ENCODE measurements at regions not wholly inside any gene's neighbourhood (a gene's known extent, or its start where the extent isn't known, plus 50 kb on each side); places are given as distances from the start of the nearest gene placed in this dataset.

DNA sequence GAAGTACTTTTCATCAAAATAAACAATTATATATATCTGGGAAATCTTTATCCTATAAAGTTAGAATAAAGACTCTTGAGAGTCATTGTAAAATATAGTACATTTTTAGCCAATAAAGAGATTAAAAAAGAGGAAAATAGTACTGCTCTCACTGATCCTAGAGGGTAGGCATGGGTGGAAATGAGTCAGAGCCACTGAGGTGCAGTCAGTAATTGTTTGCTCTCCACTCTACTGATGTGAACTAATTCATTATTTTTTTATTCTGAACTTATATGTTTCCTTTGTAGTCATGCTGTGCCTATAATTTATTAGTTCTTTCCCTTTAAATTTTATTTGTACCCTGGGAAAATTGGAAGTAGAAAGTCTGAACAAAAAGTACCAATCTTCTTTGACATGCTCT, 1359.4 kb upstream of the GJE1 start:
- no peaks in the 10 kb centered on the region for H3K27me3 ChIP-seq (replicated peaks in 1 of 2; ENCODE audit: control insufficient read depth in 2 of 2, extremely low read depth in 1 of 2, insufficient read depth in 2 of 2, low read length in 1 of 2)
- no peaks in the 10 kb centered on the region for H3K36me3 ChIP-seq (ENCODE audit: control insufficient read depth in 2 of 2, extremely low read depth in 1 of 2, insufficient read depth in 1 of 2, low read length in 1 of 2)
- Mint-ChIP-seq H3K4me1 (no peaks in the 10 kb centered on the region), H3K4me3 (no peak overlapping the region), H3K9me3 (peaks cover 1 to 5% (median 4%) of the 10 kb centered on the region in 3 donors), H3K27me3 (no peaks in the 10 kb centered on the region), H3K36me3 (no peaks in the 10 kb centered on the region), H3K27ac (no peak overlapping the region)
- ATAC-seq (replicated peaks in 1 of 4), result no peak
- CTCF ChIA-PET, result no interaction called here
- H3K4me3 ChIP-seq (ENCODE audit: control insufficient read depth in 1 of 2, extremely low read depth in 1 of 2, low read length in 1 of 2), result no peak overlapping the region
- DNase-seq, result no peak
- POLR2A ChIA-PET, result no interaction called here
- no peak overlapping the region for H3K27ac ChIP-seq (ENCODE audit: low read length)
- H3K4me1 ChIP-seq (ENCODE audit: control insufficient read depth in 1 of 2, extremely low read depth in 1 of 2, insufficient read depth in 2 of 2, low read length in 2 of 2), result no peaks in the 10 kb centered on the region
- no peaks in the 10 kb centered on the region for H3K9me3 ChIP-seq

DNA sequence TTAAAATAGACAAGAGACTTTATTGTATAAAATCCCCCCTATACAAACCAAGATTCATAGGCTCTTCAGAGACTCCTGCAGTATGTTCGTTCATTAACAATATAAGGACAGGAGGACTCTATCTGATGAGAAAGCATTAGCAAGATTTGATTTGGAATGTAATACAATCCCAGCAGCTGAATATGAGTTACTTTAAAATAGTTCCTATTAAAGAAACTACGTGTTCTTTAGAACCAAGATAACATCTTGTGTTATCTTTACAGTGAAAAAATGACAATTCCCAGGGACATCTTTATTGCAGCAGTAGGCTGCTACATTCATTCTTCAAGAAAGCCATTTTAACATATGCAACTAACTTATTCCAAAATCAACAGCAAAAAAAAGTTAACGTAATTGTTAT, 1360.1 kb upstream of the GJE1 start:
- POLR2A ChIA-PET, result no interaction called here
- WGBS (ENCODE audit: insufficient coverage), result no CpG with 5 or more reads among the region's 3 CpGs
- CTCF ChIA-PET, result no interaction called here
- no peak overlapping the region for H3K27ac Mint-ChIP-seq
- H3K4me3 Mint-ChIP-seq, result no peak overlapping the region
- no peaks in the 10 kb centered on the region for H3K27me3 Mint-ChIP-seq
- H3K9me3 Mint-ChIP-seq, result peaks cover 5 to 9% (median 7%) of the 10 kb centered on the region in 3 donors
- H3K4me1 ChIP-seq (ENCODE audit: control insufficient read depth in 1 of 2, extremely low read depth in 1 of 2, insufficient read depth in 2 of 2, low read length in 2 of 2), result no peaks in the 10 kb centered on the region
- H3K36me3 ChIP-seq (ENCODE audit: control insufficient read depth in 2 of 2, extremely low read depth in 1 of 2, insufficient read depth in 1 of 2, low read length in 1 of 2), result no peaks in the 10 kb centered on the region
- no peaks in the 10 kb centered on the region for H3K9me3 ChIP-seq
- H3K36me3 Mint-ChIP-seq, result no peaks in the 10 kb centered on the region
- no peaks in the 10 kb centered on the region for H3K27me3 ChIP-seq (replicated peaks in 1 of 2; ENCODE audit: control insufficient read depth in 2 of 2, extremely low read depth in 1 of 2, insufficient read depth in 2 of 2, low read length in 1 of 2)
- no peak overlapping the region for H3K27ac ChIP-seq (ENCODE audit: low read length)
- DNase-seq (no peak), ATAC-seq (replicated peaks in 1 of 4) (no peak)
- no peak overlapping the region for H3K4me3 ChIP-seq (ENCODE audit: control insufficient read depth in 1 of 2, extremely low read depth in 1 of 2, low read length in 1 of 2)
- H3K4me1 Mint-ChIP-seq, result no peaks in the 10 kb centered on the region

DNA sequence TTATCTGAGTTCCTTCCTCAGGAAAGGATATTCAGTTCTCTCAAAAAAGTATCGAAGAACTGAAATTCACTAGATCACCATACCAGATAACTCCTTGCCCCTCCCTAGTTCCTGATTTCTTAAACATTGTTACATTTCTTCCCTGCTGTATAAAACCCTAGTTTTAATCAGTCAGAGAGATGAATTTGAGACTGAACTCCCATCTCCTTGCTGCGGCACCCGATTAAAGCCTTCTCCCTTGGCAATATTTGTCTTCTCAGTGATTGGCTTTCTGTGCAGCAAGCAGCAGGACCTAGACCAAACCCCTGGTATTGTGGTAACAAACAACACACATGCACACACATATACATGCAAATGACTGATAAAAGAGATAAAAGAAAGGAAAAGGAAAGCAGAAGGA, 1364.6 kb upstream of the GJE1 start:
- DNase-seq (no peak), ATAC-seq (replicated peaks in 1 of 4) (no peak)
- WGBS (ENCODE audit: insufficient coverage), result 100% methylated on average over 1 of the region's 3 CpGs
- Mint-ChIP-seq H3K27ac (no peak overlapping the region), H3K4me1 (no peaks in the 10 kb centered on the region), H3K36me3 (no peaks in the 10 kb centered on the region), H3K27me3 (no peaks in the 10 kb centered on the region), H3K4me3 (no peak overlapping the region), H3K9me3 (peaks cover 5 to 14% (median 7%) of the 10 kb centered on the region in 3 donors)
- Histone ChIP-seq H3K4me3 (ENCODE audit: control insufficient read depth in 1 of 2, extremely low read depth in 1 of 2, low read length in 1 of 2) (no peak overlapping the region), H3K27ac (ENCODE audit: low read length) (no peak overlapping the region), H3K27me3 (replicated peaks in 1 of 2; ENCODE audit: control insufficient read depth in 2 of 2, extremely low read depth in 1 of 2, insufficient read depth in 2 of 2, low read length in 1 of 2) (no peaks in the 10 kb centered on the region), H3K4me1 (ENCODE audit: control insufficient read depth in 1 of 2, extremely low read depth in 1 of 2, insufficient read depth in 2 of 2, low read length in 2 of 2) (no peaks in the 10 kb centered on the region), H3K36me3 (ENCODE audit: control insufficient read depth in 2 of 2, extremely low read depth in 1 of 2, insufficient read depth in 1 of 2, low read length in 1 of 2) (no peaks in the 10 kb centered on the region), H3K9me3 (no peaks in the 10 kb centered on the region)
- POLR2A ChIA-PET, result no interaction called here
- CTCF ChIA-PET, result no interaction called here

DNA sequence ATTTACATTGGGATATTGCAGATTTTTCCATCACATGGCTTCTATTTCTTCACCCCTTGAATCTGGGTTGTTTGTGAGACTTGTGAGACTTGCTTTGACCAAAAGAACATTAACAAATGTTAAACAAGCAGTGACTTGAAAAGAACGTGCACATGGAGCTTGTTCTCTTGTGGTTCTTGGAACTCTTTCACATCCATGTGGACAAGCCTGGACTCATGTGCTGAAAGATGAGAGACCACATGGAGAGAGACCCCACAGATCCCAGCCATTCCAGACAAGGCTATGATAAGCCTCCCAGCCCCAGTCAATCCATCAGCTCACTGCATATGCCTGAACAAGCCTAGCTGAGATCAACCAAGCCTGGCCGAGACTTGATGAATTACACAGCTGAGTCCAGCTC, 1365.7 kb upstream of the GJE1 start:
- Histone ChIP-seq H3K27ac (ENCODE audit: low read length) (no peak overlapping the region), H3K36me3 (ENCODE audit: control insufficient read depth in 2 of 2, extremely low read depth in 1 of 2, insufficient read depth in 1 of 2, low read length in 1 of 2) (no peaks in the 10 kb centered on the region), H3K4me1 (ENCODE audit: control insufficient read depth in 1 of 2, extremely low read depth in 1 of 2, insufficient read depth in 2 of 2, low read length in 2 of 2) (no peaks in the 10 kb centered on the region), H3K4me3 (ENCODE audit: control insufficient read depth in 1 of 2, extremely low read depth in 1 of 2, low read length in 1 of 2) (no peak overlapping the region), H3K27me3 (replicated peaks in 1 of 2; ENCODE audit: control insufficient read depth in 2 of 2, extremely low read depth in 1 of 2, insufficient read depth in 2 of 2, low read length in 1 of 2) (no peaks in the 10 kb centered on the region), H3K9me3 (no peaks in the 10 kb centered on the region)
- no peaks in the 10 kb centered on the region for H3K36me3 Mint-ChIP-seq
- H3K4me1 Mint-ChIP-seq, result no peaks in the 10 kb centered on the region
- ATAC-seq (replicated peaks in 1 of 4) (no peak), DNase-seq (no peak)
- ChIA-PET POLR2A (no interaction called here), CTCF (no interaction called here)
- H3K27me3 Mint-ChIP-seq, result no peaks in the 10 kb centered on the region
- 100% methylated on average over 1 of the region's 2 CpGs for WGBS (ENCODE audit: insufficient coverage)
- no peak overlapping the region for H3K27ac Mint-ChIP-seq
- peaks cover 5 to 14% (median 6%) of the 10 kb centered on the region in 3 donors for H3K9me3 Mint-ChIP-seq
- H3K4me3 Mint-ChIP-seq, result no peak overlapping the region

DNA sequence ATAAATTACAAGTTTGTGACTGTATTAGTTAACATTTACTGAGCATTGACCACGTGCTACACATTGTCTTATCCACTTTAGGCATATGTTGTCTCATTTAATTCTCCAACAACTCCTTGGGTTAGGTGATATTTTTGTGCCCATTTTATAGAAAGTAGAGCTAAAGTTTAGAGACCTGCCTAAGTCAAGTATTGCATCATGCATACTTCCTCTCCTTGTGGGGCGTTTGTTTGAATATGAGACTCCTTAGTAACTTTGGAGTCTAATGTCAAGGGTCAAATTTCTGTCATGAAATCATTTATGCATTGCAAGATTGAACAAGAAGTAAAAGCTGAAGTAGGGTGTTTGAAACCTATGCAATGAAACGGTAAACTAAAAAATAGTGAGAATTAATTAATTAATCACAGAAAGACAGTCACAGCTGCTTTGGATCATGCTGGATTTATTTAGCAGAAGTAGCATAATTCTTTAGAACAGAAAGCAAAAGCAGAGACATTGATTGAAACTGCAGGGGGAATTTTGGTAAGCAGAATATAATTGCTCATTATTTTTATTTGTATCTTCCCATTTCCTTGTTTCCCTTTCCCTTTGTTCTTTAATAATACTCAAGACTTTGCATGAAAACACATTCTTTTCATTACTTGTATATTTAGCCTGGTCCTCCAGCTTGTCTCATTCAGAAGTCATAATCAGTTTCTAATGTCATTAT, 1374.4 kb upstream of the GJE1 start:
- Mint-ChIP-seq H3K36me3 (no peaks in the 10 kb centered on the region), H3K4me3 (no peak overlapping the region), H3K9me3 (peaks cover 0 to 3% (median 0%) of the 10 kb centered on the region in 3 donors), H3K27ac (no peak overlapping the region), H3K4me1 (no peaks in the 10 kb centered on the region), H3K27me3 (no peaks in the 10 kb centered on the region)
- no peaks in the 10 kb centered on the region for H3K9me3 ChIP-seq
- CTCF ChIA-PET, result no interaction called here
- no peaks in the 10 kb centered on the region for H3K4me1 ChIP-seq (ENCODE audit: control insufficient read depth in 1 of 2, extremely low read depth in 1 of 2, insufficient read depth in 2 of 2, low read length in 2 of 2)
- H3K27me3 ChIP-seq (replicated peaks in 1 of 2; ENCODE audit: control insufficient read depth in 2 of 2, extremely low read depth in 1 of 2, insufficient read depth in 2 of 2, low read length in 1 of 2), result no peaks in the 10 kb centered on the region
- no peak overlapping the region for H3K4me3 ChIP-seq (ENCODE audit: control insufficient read depth in 1 of 2, extremely low read depth in 1 of 2, low read length in 1 of 2)
- DNase-seq (no peak), ATAC-seq (replicated peaks in 1 of 4) (no peak)
- POLR2A ChIA-PET, result no interaction called here
- H3K27ac ChIP-seq (ENCODE audit: low read length), result no peak overlapping the region
- no CpG with 5 or more reads among the region's 3 CpGs for WGBS (ENCODE audit: insufficient coverage)
- H3K36me3 ChIP-seq (ENCODE audit: control insufficient read depth in 2 of 2, extremely low read depth in 1 of 2, insufficient read depth in 1 of 2, low read length in 1 of 2), result no peaks in the 10 kb centered on the region

DNA sequence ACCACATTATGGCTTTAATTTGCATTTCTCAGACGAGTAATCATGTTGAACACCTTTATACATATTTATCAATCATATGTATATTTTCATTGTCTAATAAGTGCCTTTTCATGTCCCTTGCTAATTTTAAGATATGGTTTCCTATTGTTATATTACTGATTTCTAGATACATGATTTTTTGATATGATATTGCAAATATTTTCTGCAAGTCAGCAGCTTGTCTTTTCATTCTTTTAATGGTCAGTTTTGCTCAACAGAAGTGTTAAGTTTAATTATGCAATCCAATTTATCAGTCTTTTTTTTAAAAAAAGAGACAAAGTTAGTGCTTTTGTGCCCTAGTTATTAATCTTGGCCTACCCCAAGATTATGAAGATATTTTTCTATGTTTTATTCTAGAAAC, 1377.8 kb upstream of the CITED2 start:
- ChIA-PET POLR2A (no interaction called here), CTCF (no interaction called here)

DNA sequence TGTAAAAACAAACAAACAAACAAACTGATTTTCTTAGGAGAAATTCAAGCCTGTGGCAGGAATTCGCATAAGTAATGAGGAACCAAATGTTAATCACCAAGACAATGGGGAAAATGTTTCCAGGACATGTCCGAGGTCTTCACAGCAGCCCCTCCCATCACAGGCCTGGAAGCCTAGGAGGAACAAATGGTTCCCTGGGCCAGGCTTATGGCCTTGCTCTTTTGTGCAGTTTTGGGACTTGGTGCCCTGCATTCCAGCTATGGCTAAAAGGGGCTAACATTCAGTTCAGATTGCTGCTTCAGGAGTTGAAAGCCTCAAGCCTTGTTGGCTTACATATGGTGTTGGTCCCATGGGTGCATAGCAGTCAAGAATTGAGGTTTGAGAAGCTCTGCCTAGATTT, 1372.7 kb upstream of the CITED2 start:
- H3K27me3 Mint-ChIP-seq, result peaks cover 0 to 6% of the 10 kb centered on the region in 2 donors
- H3K4me3 ChIP-seq (ENCODE audit: control insufficient read depth in 1 of 2, extremely low read depth in 1 of 2, low read length in 1 of 2), result no peak overlapping the region
- H3K36me3 Mint-ChIP-seq, result no peaks in the 10 kb centered on the region
- DNase-seq (no peak), ATAC-seq (replicated peaks in 1 of 4) (no peak)
- POLR2A ChIA-PET, result no interaction called here
- H3K9me3 ChIP-seq, result no peaks in the 10 kb centered on the region
- no peaks in the 10 kb centered on the region for H3K36me3 ChIP-seq (ENCODE audit: control insufficient read depth in 2 of 2, extremely low read depth in 1 of 2, insufficient read depth in 1 of 2, low read length in 1 of 2)
- no peak overlapping the region for H3K4me3 Mint-ChIP-seq
- no peak overlapping the region for H3K27ac ChIP-seq (ENCODE audit: low read length)
- CTCF ChIA-PET, result no interaction called here
- no peaks in the 10 kb centered on the region for H3K4me1 ChIP-seq (ENCODE audit: control insufficient read depth in 1 of 2, extremely low read depth in 1 of 2, insufficient read depth in 2 of 2, low read length in 2 of 2)
- no peaks in the 10 kb centered on the region for H3K27me3 ChIP-seq (replicated peaks in 1 of 2; ENCODE audit: control insufficient read depth in 2 of 2, extremely low read depth in 1 of 2, insufficient read depth in 2 of 2, low read length in 1 of 2)
- WGBS (ENCODE audit: insufficient coverage), result no CpG with 5 or more reads among the region's 2 CpGs
- H3K27ac Mint-ChIP-seq, result no peak overlapping the region
- H3K9me3 Mint-ChIP-seq, result peaks cover 5 to 15% (median 15%) of the 10 kb centered on the region in 3 donors
- no peaks in the 10 kb centered on the region for H3K4me1 Mint-ChIP-seq

More for the DNA sequence above, 1377.8 kb upstream of the CITED2 start:
- Mint-ChIP-seq H3K4me1 (no peaks in the 10 kb centered on the region), H3K4me3 (no peak overlapping the region), H3K9me3 (peaks cover 5 to 15% (median 12%) of the 10 kb centered on the region in 3 donors), H3K36me3 (no peaks in the 10 kb centered on the region), H3K27me3 (no peaks in the 10 kb centered on the region), H3K27ac (no peak overlapping the region)
- Histone ChIP-seq H3K4me3 (ENCODE audit: control insufficient read depth in 1 of 2, extremely low read depth in 1 of 2, low read length in 1 of 2) (no peak overlapping the region), H3K27me3 (replicated peaks in 1 of 2; ENCODE audit: control insufficient read depth in 2 of 2, extremely low read depth in 1 of 2, insufficient read depth in 2 of 2, low read length in 1 of 2) (no peaks in the 10 kb centered on the region), H3K9me3 (no peaks in the 10 kb centered on the region), H3K27ac (ENCODE audit: low read length) (no peak overlapping the region), H3K4me1 (ENCODE audit: control insufficient read depth in 1 of 2, extremely low read depth in 1 of 2, insufficient read depth in 2 of 2, low read length in 2 of 2) (no peaks in the 10 kb centered on the region), H3K36me3 (ENCODE audit: control insufficient read depth in 2 of 2, extremely low read depth in 1 of 2, insufficient read depth in 1 of 2, low read length in 1 of 2) (no peaks in the 10 kb centered on the region)
- no peak for DNase-seq
- no CpG with 5 or more reads among the region's 1 CpG for WGBS (ENCODE audit: insufficient coverage)
- no peak for ATAC-seq (replicated peaks in 1 of 4)

Measured in T-cell (primary cell).